HG03457 (cell line): ENCODE measurements at regions not wholly inside any gene's neighbourhood (a gene's known extent, or its start where the extent isn't known, plus 50 kb on each side); places are given as distances from the start of the nearest gene placed in this dataset.
"Not testable (repeated sequence)": the region's sequence is repeated elsewhere in the genome, so short reads cannot be mapped to it uniquely, and the experiment has no call there.

Experiments used
- ATAC-seq: cut with Tn5 transposase; IDR thresholded peaks from one replicate; pipeline ENCODE4 v1.9.1; 2021; ENCODE audit warnings: moderate number of reproducible peaks; ENCODE audit not compliant: unreplicated experiment

GRCh38 chr10:36564433-36564832, 561.0 kb upstream of the ANKRD30A start:
- ATAC-seq, result no peak

GRCh38 chr10:36559412-36560400, 565.7 kb upstream of the ANKRD30A start:
- ATAC-seq, result no peak

GRCh38 chr10:36556468-36556867, 568.9 kb upstream of the ANKRD30A start:
- ATAC-seq, result no peak

- no peak for ATAC-seq
These were observed 570.4 kb upstream of the ANKRD30A start for GRCh38 chr10:36555036-36555435.

- no peak for ATAC-seq
These were observed 577.4 kb upstream of the ANKRD30A start for GRCh38 chr10:36547965-36548364.

GRCh38 chr10:36542493-36542892, 582.9 kb upstream of the ANKRD30A start:
- no peak for ATAC-seq

GRCh38 chr10:36540611-36541010, 584.8 kb upstream of the ANKRD30A start:
- no peak for ATAC-seq

- no peak for ATAC-seq
These were observed 586.3 kb upstream of the ANKRD30A start for GRCh38 chr10:36538953-36539586.

GRCh38 chr10:36534471-36535002, 590.9 kb upstream of the ANKRD30A start:
- peak; percentile 100 for ATAC-seq

- no peak for ATAC-seq
These were observed 591.5 kb upstream of the ANKRD30A start for GRCh38 chr10:36533861-36534260.

- ATAC-seq, result no peak
These were observed 592.1 kb upstream of the ANKRD30A start for GRCh38 chr10:36533316-36533715.

GRCh38 chr10:36531621-36532020, 593.8 kb upstream of the ANKRD30A start:
- ATAC-seq, result no peak

- ATAC-seq, result no peak
These were observed 599.4 kb upstream of the ANKRD30A start for GRCh38 chr10:36526033-36526432.

- not testable (repeated sequence) for ATAC-seq
These were observed 601.3 kb upstream of the ANKRD30A start for GRCh38 chr10:36524126-36524525.

- no peak for ATAC-seq
These were observed 605.5 kb upstream of the ANKRD30A start for GRCh38 chr10:36519909-36520308.

GRCh38 chr10:36516281-36516680, 609.1 kb upstream of the ANKRD30A start:
- ATAC-seq, result no peak

GRCh38 chr10:36515319-36515718, 610.1 kb upstream of the ANKRD30A start:
- no peak for ATAC-seq

- ATAC-seq, result no peak
These were observed 617.7 kb upstream of the ANKRD30A start for GRCh38 chr10:36507715-36508114.

- ATAC-seq, result no peak
These were observed 618.5 kb upstream of the ANKRD30A start for GRCh38 chr10:36506697-36507496.

GRCh38 chr10:36506261-36506660, 619.1 kb upstream of the ANKRD30A start:
- no peak for ATAC-seq

GRCh38 chr10:36504758-36505157, 620.6 kb upstream of the ANKRD30A start:
- no peak for ATAC-seq
